ENCODE measurements at regions not wholly inside any gene's neighbourhood (a gene's known extent, or its start where the extent isn't known, plus 50 kb on each side); places are given as distances from the start of the nearest gene placed in this dataset.

DNA sequence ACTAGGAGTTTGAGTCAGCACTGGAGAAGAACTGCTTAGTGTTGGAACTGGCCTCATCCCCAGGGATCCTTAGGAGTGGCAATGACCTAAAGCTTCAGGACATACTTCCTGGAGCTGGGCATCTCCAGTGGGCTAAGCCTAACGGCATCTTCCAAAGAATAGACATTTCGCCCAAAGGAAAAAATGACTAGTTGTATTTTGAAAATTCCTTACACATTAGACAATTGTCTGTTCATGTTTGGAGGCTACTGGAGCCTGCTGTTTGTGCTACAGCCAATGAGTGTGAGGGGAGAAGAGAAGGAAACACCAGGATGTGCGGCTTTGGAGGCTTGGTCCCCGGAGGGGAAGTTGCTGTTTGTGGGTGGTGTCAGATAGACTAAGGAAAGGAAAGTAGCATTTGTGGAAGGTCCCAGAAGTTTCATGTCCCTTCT is 77.6 kb downstream of the POLR2M start:
- H3K9ac ChIP-seq (ENCODE audit: low read depth in 1 of 2, low read length in 2 of 2), result no peak overlapping the region
- H3K9me3 ChIP-seq (ENCODE audit: control insufficient read depth in 4 of 4, low read length in 3 of 4), result no peaks in the 10 kb centered on the region
- WGBS, result 71% methylated on average over 4 of the region's 4 CpGs
- H3K36me3 ChIP-seq (ENCODE audit: control insufficient read depth in 4 of 4, insufficient read depth in 3 of 4, low read depth in 1 of 4, low read length in 3 of 4), result no peaks in the 10 kb centered on the region
- TF ChIP-seq RXRA (IDR thresholded peaks at IDR 0.05) (no peak), JUND (IDR thresholded peaks at IDR 0.05) (peak in 1 of 2 donors; percentile 39)
- H3K27me3 ChIP-seq (ENCODE audit: control insufficient read depth in 4 of 4, insufficient read depth in 4 of 4, low read length in 3 of 4), result no peaks in the 10 kb centered on the region
- no peak overlapping the region for H3K27ac ChIP-seq (ENCODE audit: low read depth in 1 of 2, low read length in 2 of 2)
- H3K4me3 ChIP-seq (ENCODE audit: low read depth in 1 of 3, low read length in 3 of 3), result no peak overlapping the region
- no peaks in the 10 kb centered on the region for H3K4me1 ChIP-seq (ENCODE audit: control insufficient read depth in 4 of 4, insufficient read depth in 4 of 4, low read length in 3 of 4)
- DNase-seq (ENCODE audit: low spot score), result no peak

DNA sequence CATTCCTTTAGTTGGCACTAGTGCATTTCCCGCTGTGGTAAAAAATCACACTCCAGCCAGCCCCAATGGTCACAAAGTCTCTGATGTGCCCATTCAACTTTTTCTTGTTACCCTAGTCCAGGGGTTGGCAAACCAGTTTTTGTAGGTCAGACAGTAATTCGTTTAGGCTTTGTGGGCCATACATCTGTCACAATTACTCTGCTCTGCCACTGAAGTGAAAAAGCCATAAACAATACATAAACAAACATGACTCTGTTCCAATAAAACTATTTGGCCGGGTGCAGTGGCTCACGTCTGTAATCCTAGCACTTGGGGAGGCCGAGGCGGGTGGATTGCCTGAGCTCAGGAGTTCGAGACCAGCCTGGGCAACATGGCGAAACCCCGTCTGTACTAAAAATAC is 78.5 kb downstream of the POLR2M start:
- DNase-seq (ENCODE audit: low spot score), result no peak
- H3K27me3 ChIP-seq (ENCODE audit: control insufficient read depth in 4 of 4, insufficient read depth in 4 of 4, low read length in 3 of 4), result no peaks in the 10 kb centered on the region
- H3K27ac ChIP-seq (ENCODE audit: low read depth in 1 of 2, low read length in 2 of 2), result no peak overlapping the region
- 86% methylated on average over 9 of the region's 9 CpGs for WGBS
- TF ChIP-seq GABPA (IDR thresholded peaks at IDR 0.05 in 1 of 2, conservative IDR thresholded peaks at IDR 0.05 in 1 of 2), result no peak
- TF ChIP-seq, protein P1, sequence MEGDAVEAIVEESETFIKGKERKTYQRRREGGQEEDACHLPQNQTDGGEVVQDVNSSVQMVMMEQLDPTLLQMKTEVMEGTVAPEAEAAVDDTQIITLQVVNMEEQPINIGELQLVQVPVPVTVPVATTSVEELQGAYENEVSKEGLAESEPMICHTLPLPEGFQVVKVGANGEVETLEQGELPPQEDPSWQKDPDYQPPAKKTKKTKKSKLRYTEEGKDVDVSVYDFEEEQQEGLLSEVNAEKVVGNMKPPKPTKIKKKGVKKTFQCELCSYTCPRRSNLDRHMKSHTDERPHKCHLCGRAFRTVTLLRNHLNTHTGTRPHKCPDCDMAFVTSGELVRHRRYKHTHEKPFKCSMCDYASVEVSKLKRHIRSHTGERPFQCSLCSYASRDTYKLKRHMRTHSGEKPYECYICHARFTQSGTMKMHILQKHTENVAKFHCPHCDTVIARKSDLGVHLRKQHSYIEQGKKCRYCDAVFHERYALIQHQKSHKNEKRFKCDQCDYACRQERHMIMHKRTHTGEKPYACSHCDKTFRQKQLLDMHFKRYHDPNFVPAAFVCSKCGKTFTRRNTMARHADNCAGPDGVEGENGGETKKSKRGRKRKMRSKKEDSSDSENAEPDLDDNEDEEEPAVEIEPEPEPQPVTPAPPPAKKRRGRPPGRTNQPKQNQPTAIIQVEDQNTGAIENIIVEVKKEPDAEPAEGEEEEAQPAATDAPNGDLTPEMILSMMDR (IDR thresholded peaks at IDR 0.05; ENCODE audit: low read depth, low read length, missing input control), result no peak
- no peak for TF ChIP-seq JUND (IDR thresholded peaks at IDR 0.05)
- TF ChIP-seq MAX (IDR thresholded peaks at IDR 0.05), result no peak
- no peak for TF ChIP-seq SP1 (IDR thresholded peaks at IDR 0.05)
- TF ChIP-seq RAD21 (IDR thresholded peaks at IDR 0.05), result no peak
- TF ChIP-seq NR2F2 (IDR thresholded peaks at IDR 0.05), result no peak
- no peak for TF ChIP-seq ATF3 (IDR thresholded peaks at IDR 0.05)
- TF ChIP-seq EGR1 (IDR thresholded peaks at IDR 0.05; ENCODE audit: low read depth in 2 of 2), result no peak
- no peak for TF ChIP-seq HNF4G (IDR thresholded peaks at IDR 0.05)
- no peak for TF ChIP-seq YY1 (IDR thresholded peaks at IDR 0.05)
- no peak for TF ChIP-seq TAF1 (conservative IDR thresholded peaks at IDR 0.05)
- TF ChIP-seq, protein P2, sequence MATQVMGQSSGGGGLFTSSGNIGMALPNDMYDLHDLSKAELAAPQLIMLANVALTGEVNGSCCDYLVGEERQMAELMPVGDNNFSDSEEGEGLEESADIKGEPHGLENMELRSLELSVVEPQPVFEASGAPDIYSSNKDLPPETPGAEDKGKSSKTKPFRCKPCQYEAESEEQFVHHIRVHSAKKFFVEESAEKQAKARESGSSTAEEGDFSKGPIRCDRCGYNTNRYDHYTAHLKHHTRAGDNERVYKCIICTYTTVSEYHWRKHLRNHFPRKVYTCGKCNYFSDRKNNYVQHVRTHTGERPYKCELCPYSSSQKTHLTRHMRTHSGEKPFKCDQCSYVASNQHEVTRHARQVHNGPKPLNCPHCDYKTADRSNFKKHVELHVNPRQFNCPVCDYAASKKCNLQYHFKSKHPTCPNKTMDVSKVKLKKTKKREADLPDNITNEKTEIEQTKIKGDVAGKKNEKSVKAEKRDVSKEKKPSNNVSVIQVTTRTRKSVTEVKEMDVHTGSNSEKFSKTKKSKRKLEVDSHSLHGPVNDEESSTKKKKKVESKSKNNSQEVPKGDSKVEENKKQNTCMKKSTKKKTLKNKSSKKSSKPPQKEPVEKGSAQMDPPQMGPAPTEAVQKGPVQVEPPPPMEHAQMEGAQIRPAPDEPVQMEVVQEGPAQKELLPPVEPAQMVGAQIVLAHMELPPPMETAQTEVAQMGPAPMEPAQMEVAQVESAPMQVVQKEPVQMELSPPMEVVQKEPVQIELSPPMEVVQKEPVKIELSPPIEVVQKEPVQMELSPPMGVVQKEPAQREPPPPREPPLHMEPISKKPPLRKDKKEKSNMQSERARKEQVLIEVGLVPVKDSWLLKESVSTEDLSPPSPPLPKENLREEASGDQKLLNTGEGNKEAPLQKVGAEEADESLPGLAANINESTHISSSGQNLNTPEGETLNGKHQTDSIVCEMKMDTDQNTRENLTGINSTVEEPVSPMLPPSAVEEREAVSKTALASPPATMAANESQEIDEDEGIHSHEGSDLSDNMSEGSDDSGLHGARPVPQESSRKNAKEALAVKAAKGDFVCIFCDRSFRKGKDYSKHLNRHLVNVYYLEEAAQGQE (IDR thresholded peaks at IDR 0.05), result no peak
- no peak overlapping the region for H3K9ac ChIP-seq (ENCODE audit: low read depth in 1 of 2, low read length in 2 of 2)
- H3K9me3 ChIP-seq (ENCODE audit: control insufficient read depth in 4 of 4, low read length in 3 of 4), result no peaks in the 10 kb centered on the region
- H3K4me3 ChIP-seq (ENCODE audit: low read depth in 1 of 3, low read length in 3 of 3), result no peak overlapping the region
- no peaks in the 10 kb centered on the region for H3K36me3 ChIP-seq (ENCODE audit: control insufficient read depth in 4 of 4, insufficient read depth in 3 of 4, low read depth in 1 of 4, low read length in 3 of 4)
- no peaks in the 10 kb centered on the region for H3K4me1 ChIP-seq (ENCODE audit: control insufficient read depth in 4 of 4, insufficient read depth in 4 of 4, low read length in 3 of 4)

Measured in liver (tissue), 8 donors.